BE2C (cell line): ENCODE measurements at regions not wholly inside any gene's neighbourhood (a gene's known extent, or its start where the extent isn't known, plus 50 kb on each side); places are given as distances from the start of the nearest gene placed in this dataset.

Experiments used
- DNase-seq: peaks from one replicate; pipeline ENCODE4 v3.0.0-alpha.2; 2020
- H3K27me3 ChIP-seq: fragments of 250-450 bp; sonication (Bioruptor Pico); 2 replicates; pipeline ENCODE4 v1.5.1; 2020; ENCODE audit warnings: mild to moderate bottlenecking
- H3K36me3 ChIP-seq: fragments of 250-450 bp; sonication (Bioruptor Pico); 2 replicates; pipeline ENCODE4 v1.5.1; 2020; ENCODE audit warnings: mild to moderate bottlenecking
- H3K4me1 ChIP-seq: fragments of 250-450 bp; sonication (Bioruptor Pico); 2 replicates; pipeline ENCODE4 v1.5.1; 2020
- H3K4me3 ChIP-seq: 2 replicates; pipeline ENCODE4 v1.5.1; 2011; ENCODE audit warnings: low read depth, low read length
- H3K9me3 ChIP-seq: fragments of 250-450 bp; sonication (Bioruptor Pico); 2 replicates; pipeline ENCODE4 v1.5.1; 2020
- CTCF ChIP-seq: IDR thresholded peaks from 2 replicates; pipeline ENCODE4 v1.5.1; 2012; ENCODE audit warnings: mild to moderate bottlenecking, low read depth, low read length

DNA sequence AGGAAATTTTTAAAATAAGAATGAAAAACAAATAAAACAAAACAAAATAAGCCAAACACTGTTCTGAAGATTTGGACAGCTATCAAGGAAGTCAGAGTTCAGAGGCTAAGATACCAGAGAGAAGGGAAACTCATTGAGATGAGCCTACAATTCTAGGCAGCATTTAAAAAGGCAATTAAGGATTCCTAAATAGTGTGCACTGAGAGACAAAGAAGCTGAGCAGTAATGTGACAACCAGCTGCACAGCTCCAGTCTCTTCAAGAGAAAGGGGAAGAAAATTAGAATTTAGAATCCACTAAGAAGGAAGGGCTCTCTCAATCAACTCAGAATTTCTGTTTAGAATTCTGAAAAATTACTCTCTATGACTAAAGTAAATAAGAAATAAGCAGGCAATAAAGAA, 246.7 kb upstream of the COX7C start:
- H3K4me1 ChIP-seq = no peaks in the 10 kb centered on the region

DNA sequence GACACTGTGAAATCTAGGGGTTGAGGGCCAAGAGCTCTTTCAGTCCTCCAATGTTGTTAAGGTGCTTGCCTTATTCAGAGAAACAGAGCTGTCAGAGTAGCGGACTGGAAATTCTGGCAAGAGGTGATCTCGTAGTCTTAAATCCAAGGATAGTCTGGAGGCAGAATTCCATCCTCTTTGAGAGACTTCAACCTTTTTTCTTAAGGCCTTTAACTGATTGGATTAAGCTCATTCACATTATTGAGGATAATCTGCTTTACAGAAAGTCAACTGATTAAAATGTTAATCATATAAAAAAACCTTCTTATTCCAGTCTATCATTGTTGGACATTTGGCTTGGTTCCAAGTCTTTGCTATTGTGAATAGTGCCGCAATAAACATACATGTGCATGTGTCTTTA, 243.1 kb upstream of the COX7C start:
- H3K9me3 ChIP-seq = no peaks in the 10 kb centered on the region
- no peaks in the 10 kb centered on the region for H3K36me3 ChIP-seq
- no peak for TF ChIP-seq CTCF
- no peak for DNase-seq
- H3K27me3 ChIP-seq = no peaks in the 10 kb centered on the region
- no peak overlapping the region for H3K4me3 ChIP-seq
- no peaks in the 10 kb centered on the region for H3K4me1 ChIP-seq

More for the DNA sequence above, 246.7 kb upstream of the COX7C start:
- no peak overlapping the region for H3K4me3 ChIP-seq
- H3K36me3 ChIP-seq = no peaks in the 10 kb centered on the region
- DNase-seq = no peak
- H3K27me3 ChIP-seq = no peaks in the 10 kb centered on the region
- H3K9me3 ChIP-seq = no peaks in the 10 kb centered on the region
- TF ChIP-seq CTCF = no peak

- Histone ChIP-seq H3K9me3 (no peaks in the 10 kb centered on the region), H3K36me3 (no peaks in the 10 kb centered on the region), H3K4me3 (no peak overlapping the region), H3K27me3 (0 out of 2 replicates have a peak, but pooled peaks cover 2% of the 10 kb centered on the region), H3K4me1 (no peaks in the 10 kb centered on the region)
- no peak for TF ChIP-seq CTCF
- DNase-seq = no peak
Measured at GRCh38 chr5:86376214-86376613, 241.5 kb upstream of the COX7C start.

GRCh38 chr5:86403190-86403589, 214.6 kb upstream of the COX7C start:
- no peak for DNase-seq
- no peaks in the 10 kb centered on the region; the same call in 1 of the 2 replicates for H3K27me3 ChIP-seq
- no peak for TF ChIP-seq CTCF
- no peaks in the 10 kb centered on the region for H3K9me3 ChIP-seq
- no peak overlapping the region for H3K4me3 ChIP-seq
- no peaks in the 10 kb centered on the region for H3K36me3 ChIP-seq
- no peaks in the 10 kb centered on the region for H3K4me1 ChIP-seq

DNA sequence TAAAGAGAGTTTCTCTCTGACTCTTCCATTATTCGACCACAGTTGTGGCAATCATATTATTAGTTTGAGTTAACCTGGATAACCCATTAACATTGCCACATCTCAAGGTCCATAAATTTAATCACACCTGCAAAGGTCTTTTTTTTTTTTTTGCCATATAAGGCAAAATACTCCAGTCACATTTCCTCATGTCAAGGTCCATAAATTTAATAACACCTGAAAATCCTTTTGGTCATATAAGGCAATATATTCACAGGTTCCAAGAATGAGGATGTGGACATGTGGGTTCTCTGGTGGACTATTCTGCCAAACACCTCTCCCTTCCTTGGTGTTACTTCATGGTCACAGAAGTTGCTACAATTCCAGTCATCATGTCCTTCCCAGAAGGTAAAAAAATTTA, 213.5 kb upstream of the COX7C start:
- no peak for DNase-seq
- no peak for TF ChIP-seq CTCF
- H3K36me3 ChIP-seq = no peaks in the 10 kb centered on the region
- H3K4me1 ChIP-seq = no peaks in the 10 kb centered on the region
- no peaks in the 10 kb centered on the region; the same call in 1 of the 2 replicates for H3K27me3 ChIP-seq
- H3K9me3 ChIP-seq = no peaks in the 10 kb centered on the region
- no peak overlapping the region for H3K4me3 ChIP-seq

- Histone ChIP-seq H3K9me3 (no peaks in the 10 kb centered on the region), H3K27me3 (no peaks in the 10 kb centered on the region), H3K4me3 (no peak overlapping the region), H3K36me3 (no peaks in the 10 kb centered on the region), H3K4me1 (no peaks in the 10 kb centered on the region)
- DNase-seq = no peak
- no peak for TF ChIP-seq CTCF
Measured at GRCh38 chr5:86407711-86408110, 210.0 kb upstream of the COX7C start.
